Fibroblast of lung (primary cell): ENCODE measurements at regions not wholly inside any gene's neighbourhood (a gene's known extent, or its start where the extent isn't known, plus 50 kb on each side); places are given as distances from the start of the nearest gene placed in this dataset.

ENCODE experiments used
- DNase-seq, 2 donors: peaks; one replicate each; pipeline versions ENCODE4 v3.0.0 to v3.0.0-alpha.2; 2010; ENCODE audit warnings: low read depth in 2 of 2
- H2AFZ ChIP-seq: 2 replicates; pipeline ENCODE4 v1.5.1; 2012; ENCODE audit warnings: low read length, control low read depth, inconsistent platforms
- H3K27ac ChIP-seq: 2 replicates; pipeline ENCODE4 v1.5.1; 2011; ENCODE audit warnings: low read length, control low read depth; ENCODE audit not compliant: insufficient read depth
- H3K27me3 ChIP-seq: 2 replicates; pipeline ENCODE4 v1.5.1; 2011; ENCODE audit warnings: mild to moderate bottlenecking, low read length; ENCODE audit not compliant: control insufficient read depth, insufficient read depth
- H3K36me3 ChIP-seq: 2 replicates; pipeline ENCODE4 v1.5.1; 2011; ENCODE audit warnings: low read length; ENCODE audit not compliant: control insufficient read depth, insufficient read depth
- H3K4me1 ChIP-seq: 2 replicates; pipeline ENCODE4 v1.5.1; 2011; ENCODE audit warnings: low read length; ENCODE audit not compliant: control insufficient read depth, insufficient read depth; ENCODE audit errors: extremely low read depth
- H3K4me2 ChIP-seq: 2 replicates; pipeline ENCODE4 v1.5.1; 2011; ENCODE audit warnings: low read length, control low read depth; ENCODE audit not compliant: insufficient read depth; ENCODE audit errors: extremely low read depth
- H3K4me3 ChIP-seq, 4 experiments: fragments of 200-600 bp in 1 of 4; sonication (generic) in 1 of 4; replicated peaks in 1 of 4; 2 replicates each; pipeline ENCODE4 v1.5.1; 2011 to 2016; ENCODE audit warnings: low read length in 4 of 4, low read depth in 3 of 4, mild to moderate bottlenecking in 3 of 4, control low read depth in 2 of 4, inconsistent platforms in 1 of 4, mixed read lengths in 1 of 4; ENCODE audit not compliant: insufficient read depth in 1 of 4; ENCODE audit errors: control extremely low read depth in 1 of 4
- H3K79me2 ChIP-seq: 2 replicates; pipeline ENCODE4 v1.5.1; 2012; ENCODE audit warnings: mild to moderate bottlenecking, low read length, inconsistent platforms; ENCODE audit not compliant: control insufficient read depth, insufficient read depth
- H3K9ac ChIP-seq: 2 replicates; pipeline ENCODE4 v1.5.1; 2011; ENCODE audit warnings: mild to moderate bottlenecking, low read length, control low read depth; ENCODE audit not compliant: insufficient read depth
- H3K9me3 ChIP-seq: 2 replicates; pipeline ENCODE4 v1.5.1; 2012; ENCODE audit warnings: low read depth, low read length; ENCODE audit not compliant: control insufficient read depth, insufficient read depth
- H4K20me1 ChIP-seq: 2 replicates; pipeline ENCODE4 v1.5.1; 2011; ENCODE audit warnings: low read length; ENCODE audit not compliant: control insufficient read depth, insufficient read depth; ENCODE audit errors: extremely low read depth
- EZH2 ChIP-seq: IDR thresholded peaks from 2 replicates; pipeline ENCODE4 v1.5.1; 2012; ENCODE audit warnings: low read length, control low read depth, mild to moderate bottlenecking; ENCODE audit errors: missing control alignments
- TF ChIP-seq, protein P1 (sequence below), 2 donors: IDR thresholded peaks in 1 of 2; conservative IDR thresholded peaks in 1 of 2; 1 replicate in 1 of 2; 2 replicates in 1 of 2; pipeline ENCODE4 v1.5.1; 2011 to 2012; ENCODE audit warnings: low read length in 2 of 2, control low read depth in 1 of 2, inconsistent platforms in 1 of 2, low read depth in 1 of 2, mild to moderate bottlenecking in 1 of 2

DNA sequence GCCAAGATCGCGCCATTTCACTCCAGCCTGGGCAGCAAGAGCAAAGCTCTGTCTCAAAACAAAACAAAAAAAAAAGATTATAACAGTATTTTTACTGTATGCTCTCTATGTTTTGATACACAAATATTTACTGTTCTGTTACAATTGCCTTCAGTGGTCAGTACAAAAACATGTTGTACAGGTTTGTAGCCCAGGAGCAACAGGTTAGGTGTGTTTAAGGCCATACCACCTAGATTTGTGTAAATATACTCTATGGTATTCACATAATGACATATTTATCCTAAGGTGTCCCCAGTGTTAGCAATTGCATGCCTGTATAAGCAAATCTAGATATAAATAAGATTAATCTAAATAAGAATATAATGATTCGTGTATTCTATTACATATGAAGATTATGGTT lies 625.0 kb downstream of the TMEM182 start:
- no peak overlapping the region for H3K9ac ChIP-seq
- TF ChIP-seq, protein P1, sequence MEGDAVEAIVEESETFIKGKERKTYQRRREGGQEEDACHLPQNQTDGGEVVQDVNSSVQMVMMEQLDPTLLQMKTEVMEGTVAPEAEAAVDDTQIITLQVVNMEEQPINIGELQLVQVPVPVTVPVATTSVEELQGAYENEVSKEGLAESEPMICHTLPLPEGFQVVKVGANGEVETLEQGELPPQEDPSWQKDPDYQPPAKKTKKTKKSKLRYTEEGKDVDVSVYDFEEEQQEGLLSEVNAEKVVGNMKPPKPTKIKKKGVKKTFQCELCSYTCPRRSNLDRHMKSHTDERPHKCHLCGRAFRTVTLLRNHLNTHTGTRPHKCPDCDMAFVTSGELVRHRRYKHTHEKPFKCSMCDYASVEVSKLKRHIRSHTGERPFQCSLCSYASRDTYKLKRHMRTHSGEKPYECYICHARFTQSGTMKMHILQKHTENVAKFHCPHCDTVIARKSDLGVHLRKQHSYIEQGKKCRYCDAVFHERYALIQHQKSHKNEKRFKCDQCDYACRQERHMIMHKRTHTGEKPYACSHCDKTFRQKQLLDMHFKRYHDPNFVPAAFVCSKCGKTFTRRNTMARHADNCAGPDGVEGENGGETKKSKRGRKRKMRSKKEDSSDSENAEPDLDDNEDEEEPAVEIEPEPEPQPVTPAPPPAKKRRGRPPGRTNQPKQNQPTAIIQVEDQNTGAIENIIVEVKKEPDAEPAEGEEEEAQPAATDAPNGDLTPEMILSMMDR (conservative IDR thresholded peaks at IDR 0.05 in 1 of 2, IDR thresholded peaks at IDR 0.05 in 1 of 2; ENCODE audit: low read depth in 1 of 2, low read length in 2 of 2) = no peak
- TF ChIP-seq EZH2 = no peak
- DNase-seq = no peak
- no peak overlapping the region for H3K27ac ChIP-seq
- H3K27me3 ChIP-seq = no peaks in the 10 kb centered on the region
- no peak overlapping the region for H2AFZ ChIP-seq
- no peaks in the 10 kb centered on the region for H4K20me1 ChIP-seq
- H3K79me2 ChIP-seq = no peaks in the 10 kb centered on the region
- H3K4me3 ChIP-seq = no peak overlapping the region
- no peaks in the 10 kb centered on the region for H3K4me1 ChIP-seq
- H3K4me2 ChIP-seq = no peak overlapping the region
- H3K9me3 ChIP-seq = no peaks in the 10 kb centered on the region
- no peaks in the 10 kb centered on the region for H3K36me3 ChIP-seq

DNA sequence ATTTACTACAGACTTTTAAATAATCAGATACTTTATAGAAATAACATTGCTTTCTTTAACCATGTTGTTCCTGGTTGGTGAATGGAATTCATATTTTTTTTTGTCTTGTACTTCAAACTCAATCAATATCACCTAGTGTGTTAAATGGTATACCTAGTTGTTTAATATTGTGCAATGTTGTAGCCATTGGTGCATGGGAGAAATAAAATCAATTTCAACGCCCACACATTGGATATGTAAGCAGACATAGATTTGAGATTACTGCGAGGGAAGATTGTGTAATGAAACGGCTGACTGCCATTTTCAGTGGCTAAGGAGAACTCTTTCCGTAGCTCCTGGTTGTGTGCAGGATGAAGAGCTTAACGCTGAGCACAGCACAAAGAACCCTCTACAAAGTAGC lies 626.1 kb downstream of the TMEM182 start:
- TF ChIP-seq EZH2 = no peak
- TF ChIP-seq, protein P1 (conservative IDR thresholded peaks at IDR 0.05 in 1 of 2, IDR thresholded peaks at IDR 0.05 in 1 of 2; ENCODE audit: low read depth in 1 of 2, low read length in 2 of 2) = no peak
- Histone ChIP-seq H3K27me3 (no peaks in the 10 kb centered on the region), H3K4me1 (no peaks in the 10 kb centered on the region), H4K20me1 (no peaks in the 10 kb centered on the region), H3K4me3 (no peak overlapping the region), H3K79me2 (no peaks in the 10 kb centered on the region), H3K4me2 (no peak overlapping the region), H3K27ac (no peak overlapping the region), H3K9ac (no peak overlapping the region), H3K36me3 (no peaks in the 10 kb centered on the region), H2AFZ (no peak overlapping the region), H3K9me3 (no peaks in the 10 kb centered on the region)
- DNase-seq = no peak

DNA sequence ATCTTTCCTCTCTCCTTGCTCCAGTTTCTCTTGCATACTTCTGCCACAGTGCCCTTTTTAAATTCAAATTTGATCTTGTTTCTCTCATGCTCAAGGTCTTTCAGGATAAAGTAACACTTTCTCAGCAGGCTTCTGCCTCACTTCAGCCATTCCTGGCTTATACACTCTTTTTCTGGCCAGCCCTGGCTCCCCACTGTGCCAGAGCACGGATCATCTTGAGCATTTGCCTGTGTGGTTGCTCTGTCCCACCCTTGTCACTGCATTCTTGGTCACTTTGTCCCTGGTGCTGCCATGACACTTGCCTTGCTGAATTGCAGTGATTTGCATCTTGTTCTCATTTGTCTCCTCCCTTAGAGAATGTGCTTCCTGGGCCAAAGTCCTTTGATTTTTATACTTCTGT lies 634.3 kb downstream of the TMEM182 start:
- no peak overlapping the region for H3K27ac ChIP-seq
- H3K9ac ChIP-seq = no peak overlapping the region
- no peak overlapping the region for H3K4me2 ChIP-seq
- TF ChIP-seq, protein P1 (conservative IDR thresholded peaks at IDR 0.05 in 1 of 2, IDR thresholded peaks at IDR 0.05 in 1 of 2; ENCODE audit: low read depth in 1 of 2, low read length in 2 of 2) = no peak
- no peak for TF ChIP-seq EZH2
- no peak for DNase-seq
- no peaks in the 10 kb centered on the region for H3K79me2 ChIP-seq
- no peaks in the 10 kb centered on the region for H3K27me3 ChIP-seq
- H3K4me3 ChIP-seq = no peak overlapping the region
- H3K36me3 ChIP-seq = no peaks in the 10 kb centered on the region
- no peaks in the 10 kb centered on the region for H3K4me1 ChIP-seq
- H4K20me1 ChIP-seq = no peaks in the 10 kb centered on the region
- H2AFZ ChIP-seq = no peak overlapping the region
- H3K9me3 ChIP-seq = no peaks in the 10 kb centered on the region
